SK-N-SH (cell line): ENCODE measurements at regions not wholly inside any gene's neighbourhood (a gene's known extent, or its start where the extent isn't known, plus 50 kb on each side); places are given as distances from the start of the nearest gene placed in this dataset.

Experiments
- CHD2 ChIP-seq: fragments of 150-350 bp; IDR thresholded peaks from 2 replicates; pipeline ENCODE4 v1.6.1; 2018; ENCODE audit warnings: low read length; ENCODE audit not compliant: partially characterized antibody
- EZH2phosphoT487 ChIP-seq: fragments of 200-600 bp; sonication (generic); IDR thresholded peaks from 2 replicates; pipeline ENCODE4 v1.6.1; 2017; ENCODE audit warnings: low read depth, mixed run types, mild to moderate bottlenecking, antibody characterized with exemption, moderate library complexity, borderline replicate concordance
- MXI1 ChIP-seq: IDR thresholded peaks from 2 replicates; pipeline ENCODE4 v1.6.1; 2012; ENCODE audit warnings: mild to moderate bottlenecking, low read depth, low read length, improper control_type of control experiment
- SMC3 ChIP-seq: IDR thresholded peaks from 2 replicates; pipeline ENCODE4 v1.6.1; 2012; ENCODE audit warnings: low read depth, low read length, improper control_type of control experiment
- TF ChIP-seq, protein P1 (sequence below): fragments of 200-600 bp; sonication (generic); IDR thresholded peaks from 2 replicates; pipeline ENCODE4 v1.6.1; 2017; ENCODE audit warnings: antibody characterized with exemption, mild to moderate bottlenecking, moderate library complexity
- TF ChIP-seq, protein P2 (sequence below): IDR thresholded peaks from 2 replicates; pipeline ENCODE4 v1.6.1; 2012; ENCODE audit warnings: mild to moderate bottlenecking, low read depth, low read length, moderate library complexity

DNA sequence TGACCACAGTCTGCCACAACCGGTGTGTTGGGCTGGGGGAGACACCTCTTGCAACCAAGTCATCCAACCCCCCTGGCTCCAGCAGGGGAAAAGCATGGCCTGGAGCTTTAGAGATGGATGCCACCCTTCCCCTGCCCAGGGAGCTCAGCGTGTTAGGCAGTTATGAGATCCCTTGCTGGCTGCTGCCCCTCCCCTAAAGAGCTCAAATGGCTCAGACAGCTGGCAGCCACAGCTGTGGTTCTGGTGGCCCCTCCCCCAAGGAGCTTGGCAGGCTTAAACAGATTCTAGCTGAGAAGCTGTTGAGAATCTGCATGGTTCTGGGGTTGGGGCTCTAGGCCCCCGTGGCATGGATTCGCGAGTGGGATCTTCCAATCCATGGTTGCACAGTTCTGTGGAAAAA is 64.7 kb downstream of the TEX51 start:
- TF ChIP-seq, protein P1, sequence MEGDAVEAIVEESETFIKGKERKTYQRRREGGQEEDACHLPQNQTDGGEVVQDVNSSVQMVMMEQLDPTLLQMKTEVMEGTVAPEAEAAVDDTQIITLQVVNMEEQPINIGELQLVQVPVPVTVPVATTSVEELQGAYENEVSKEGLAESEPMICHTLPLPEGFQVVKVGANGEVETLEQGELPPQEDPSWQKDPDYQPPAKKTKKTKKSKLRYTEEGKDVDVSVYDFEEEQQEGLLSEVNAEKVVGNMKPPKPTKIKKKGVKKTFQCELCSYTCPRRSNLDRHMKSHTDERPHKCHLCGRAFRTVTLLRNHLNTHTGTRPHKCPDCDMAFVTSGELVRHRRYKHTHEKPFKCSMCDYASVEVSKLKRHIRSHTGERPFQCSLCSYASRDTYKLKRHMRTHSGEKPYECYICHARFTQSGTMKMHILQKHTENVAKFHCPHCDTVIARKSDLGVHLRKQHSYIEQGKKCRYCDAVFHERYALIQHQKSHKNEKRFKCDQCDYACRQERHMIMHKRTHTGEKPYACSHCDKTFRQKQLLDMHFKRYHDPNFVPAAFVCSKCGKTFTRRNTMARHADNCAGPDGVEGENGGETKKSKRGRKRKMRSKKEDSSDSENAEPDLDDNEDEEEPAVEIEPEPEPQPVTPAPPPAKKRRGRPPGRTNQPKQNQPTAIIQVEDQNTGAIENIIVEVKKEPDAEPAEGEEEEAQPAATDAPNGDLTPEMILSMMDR, result no peak
- TF ChIP-seq CHD2, result no peak
- TF ChIP-seq EZH2phosphoT487, result no peak
- no peak for TF ChIP-seq SMC3
- TF ChIP-seq, protein P2, sequence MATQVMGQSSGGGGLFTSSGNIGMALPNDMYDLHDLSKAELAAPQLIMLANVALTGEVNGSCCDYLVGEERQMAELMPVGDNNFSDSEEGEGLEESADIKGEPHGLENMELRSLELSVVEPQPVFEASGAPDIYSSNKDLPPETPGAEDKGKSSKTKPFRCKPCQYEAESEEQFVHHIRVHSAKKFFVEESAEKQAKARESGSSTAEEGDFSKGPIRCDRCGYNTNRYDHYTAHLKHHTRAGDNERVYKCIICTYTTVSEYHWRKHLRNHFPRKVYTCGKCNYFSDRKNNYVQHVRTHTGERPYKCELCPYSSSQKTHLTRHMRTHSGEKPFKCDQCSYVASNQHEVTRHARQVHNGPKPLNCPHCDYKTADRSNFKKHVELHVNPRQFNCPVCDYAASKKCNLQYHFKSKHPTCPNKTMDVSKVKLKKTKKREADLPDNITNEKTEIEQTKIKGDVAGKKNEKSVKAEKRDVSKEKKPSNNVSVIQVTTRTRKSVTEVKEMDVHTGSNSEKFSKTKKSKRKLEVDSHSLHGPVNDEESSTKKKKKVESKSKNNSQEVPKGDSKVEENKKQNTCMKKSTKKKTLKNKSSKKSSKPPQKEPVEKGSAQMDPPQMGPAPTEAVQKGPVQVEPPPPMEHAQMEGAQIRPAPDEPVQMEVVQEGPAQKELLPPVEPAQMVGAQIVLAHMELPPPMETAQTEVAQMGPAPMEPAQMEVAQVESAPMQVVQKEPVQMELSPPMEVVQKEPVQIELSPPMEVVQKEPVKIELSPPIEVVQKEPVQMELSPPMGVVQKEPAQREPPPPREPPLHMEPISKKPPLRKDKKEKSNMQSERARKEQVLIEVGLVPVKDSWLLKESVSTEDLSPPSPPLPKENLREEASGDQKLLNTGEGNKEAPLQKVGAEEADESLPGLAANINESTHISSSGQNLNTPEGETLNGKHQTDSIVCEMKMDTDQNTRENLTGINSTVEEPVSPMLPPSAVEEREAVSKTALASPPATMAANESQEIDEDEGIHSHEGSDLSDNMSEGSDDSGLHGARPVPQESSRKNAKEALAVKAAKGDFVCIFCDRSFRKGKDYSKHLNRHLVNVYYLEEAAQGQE, result no peak
- TF ChIP-seq MXI1, result no peak
